Muscle of leg (tissue), 3 donors: ENCODE measurements at regions not wholly inside any gene's neighbourhood (a gene's known extent, or its start where the extent isn't known, plus 50 kb on each side); places are given as distances from the start of the nearest gene placed in this dataset.

Source experiments
- DNase-seq: peaks from one replicate; pipeline ENCODE4 v3.0.0; 2013
- H3K27ac ChIP-seq: one replicate; pipeline ENCODE4 v1.5.1; 2013; ENCODE audit warnings: mild to moderate bottlenecking, low read length, control low read depth
- H3K27me3 ChIP-seq: one replicate; pipeline ENCODE4 v1.6.1; 2013; ENCODE audit warnings: low read length; ENCODE audit not compliant: control insufficient read depth, insufficient read depth
- H3K36me3 ChIP-seq: one replicate; pipeline ENCODE4 v1.6.1; 2013; ENCODE audit warnings: low read length; ENCODE audit not compliant: control insufficient read depth, insufficient read depth
- H3K4me1 ChIP-seq: one replicate; pipeline ENCODE4 v1.6.1; 2013; ENCODE audit warnings: low read length; ENCODE audit not compliant: control insufficient read depth, insufficient read depth
- H3K4me3 ChIP-seq: one replicate; pipeline ENCODE4 v1.5.1; 2013; ENCODE audit warnings: low read length, control low read depth
- H3K9me3 ChIP-seq: replicated peaks from 2 replicates; pipeline ENCODE4 v1.6.1; 2013; ENCODE audit warnings: low read depth, low read length; ENCODE audit not compliant: control insufficient read depth
- WGBS: methylation state at CpG from one replicate; pipeline ENCODE4 v1.1.5; 2013; ENCODE audit warnings: missing lambda C conversion rate; ENCODE audit not compliant: insufficient coverage; 5-methylcytosine and 5-hydroxymethylcytosine counted together

- no peaks in the 10 kb centered on the region for H3K36me3 ChIP-seq
- no CpG with 5 or more reads among the region's 1 CpG for WGBS
Measured at GRCh38 chr1:199545780-199546179, 481.7 kb upstream of the NR5A2 start.

GRCh38 chr1:199546323-199546722 lies 481.2 kb upstream of the NR5A2 start:
- Histone ChIP-seq H3K9me3 (no peaks in the 10 kb centered on the region), H3K36me3 (no peaks in the 10 kb centered on the region), H3K27me3 (no peaks in the 10 kb centered on the region), H3K4me1 (no peaks in the 10 kb centered on the region), H3K27ac (no peak overlapping the region), H3K4me3 (no peak overlapping the region)
- no CpG with 5 or more reads among the region's 2 CpGs for WGBS
- DNase-seq: no peak

More at GRCh38 chr1:199545780-199546179, 481.7 kb upstream of the NR5A2 start:
- no peak for DNase-seq
- H3K27ac ChIP-seq: no peak overlapping the region
- no peak overlapping the region for H3K4me3 ChIP-seq
- H3K9me3 ChIP-seq: no peaks in the 10 kb centered on the region
- H3K27me3 ChIP-seq: no peaks in the 10 kb centered on the region
- no peaks in the 10 kb centered on the region for H3K4me1 ChIP-seq

- WGBS: no CpG with 5 or more reads among the region's 2 CpGs
- DNase-seq: no peak
- H3K9me3 ChIP-seq: no peaks in the 10 kb centered on the region
- no peaks in the 10 kb centered on the region for H3K4me1 ChIP-seq
- H3K27me3 ChIP-seq: no peaks in the 10 kb centered on the region
- no peak overlapping the region for H3K4me3 ChIP-seq
- no peak overlapping the region for H3K27ac ChIP-seq
- H3K36me3 ChIP-seq: no peaks in the 10 kb centered on the region
Measured at GRCh38 chr1:199549421-199549820, 478.1 kb upstream of the NR5A2 start.

- Histone ChIP-seq H3K36me3 (no peaks in the 10 kb centered on the region), H3K27ac (no peak overlapping the region), H3K4me1 (no peaks in the 10 kb centered on the region), H3K4me3 (no peak overlapping the region), H3K9me3 (no peaks in the 10 kb centered on the region), H3K27me3 (no peaks in the 10 kb centered on the region)
- no CpG with 5 or more reads among the region's 4 CpGs for WGBS
- DNase-seq: peak; percentile 71
Measured at GRCh38 chr1:199550199-199551065, 477.1 kb upstream of the NR5A2 start.

- H3K27ac ChIP-seq: no peak overlapping the region
- no peaks in the 10 kb centered on the region for H3K4me1 ChIP-seq
- peak; percentile 84 for DNase-seq
- H3K9me3 ChIP-seq: no peaks in the 10 kb centered on the region
- no CpG with 5 or more reads among the region's 4 CpGs for WGBS
- H3K36me3 ChIP-seq: no peaks in the 10 kb centered on the region
- H3K27me3 ChIP-seq: no peaks in the 10 kb centered on the region
- H3K4me3 ChIP-seq: no peak overlapping the region
Measured at GRCh38 chr1:199551967-199552565, 475.4 kb upstream of the NR5A2 start.

GRCh38 chr1:199553104-199553503 lies 474.4 kb upstream of the NR5A2 start:
- Histone ChIP-seq H3K27me3 (no peaks in the 10 kb centered on the region), H3K4me1 (no peaks in the 10 kb centered on the region), H3K4me3 (no peak overlapping the region), H3K27ac (no peak overlapping the region), H3K36me3 (no peaks in the 10 kb centered on the region), H3K9me3 (no peaks in the 10 kb centered on the region)
- DNase-seq: peak; percentile 18
- WGBS: no CpG with 5 or more reads among the region's 1 CpG

GRCh38 chr1:199561334-199561733 lies 466.2 kb upstream of the NR5A2 start:
- H3K27ac ChIP-seq: no peak overlapping the region
- H3K9me3 ChIP-seq: no peaks in the 10 kb centered on the region
- no peaks in the 10 kb centered on the region for H3K27me3 ChIP-seq
- no peaks in the 10 kb centered on the region for H3K4me1 ChIP-seq
- no peaks in the 10 kb centered on the region for H3K36me3 ChIP-seq
- H3K4me3 ChIP-seq: no peak overlapping the region
- 85% methylated on average over 1 of the region's 2 CpGs for whole genome bisulfite sequencing
- DNase-seq: no peak

- Histone ChIP-seq H3K27ac (peak overlapping the region; percentile 26), H3K9me3 (no peaks in the 10 kb centered on the region), H3K36me3 (no peaks in the 10 kb centered on the region), H3K4me1 (no peaks in the 10 kb centered on the region), H3K27me3 (no peaks in the 10 kb centered on the region), H3K4me3 (no peak overlapping the region)
- DNase-seq: peak; percentile 23
- WGBS: no CpG with 5 or more reads among the region's 5 CpGs
Measured at GRCh38 chr1:199573047-199573446, 454.5 kb upstream of the NR5A2 start.

- Histone ChIP-seq H3K27ac (no peak overlapping the region), H3K27me3 (no peaks in the 10 kb centered on the region), H3K9me3 (no peaks in the 10 kb centered on the region), H3K36me3 (no peaks in the 10 kb centered on the region), H3K4me3 (no peak overlapping the region), H3K4me1 (no peaks in the 10 kb centered on the region)
- 83% methylated on average over 2 of the region's 2 CpGs for WGBS
- DNase-seq: no peak
Measured at GRCh38 chr1:199574950-199575349, 452.6 kb upstream of the NR5A2 start.

- Histone ChIP-seq H3K27ac (no peak overlapping the region), H3K4me1 (no peaks in the 10 kb centered on the region), H3K36me3 (no peaks in the 10 kb centered on the region), H3K9me3 (no peaks in the 10 kb centered on the region), H3K27me3 (no peaks in the 10 kb centered on the region), H3K4me3 (no peak overlapping the region)
- 100% methylated on average over 1 of the region's 3 CpGs for WGBS
- DNase-seq: no peak
Measured at GRCh38 chr1:199580300-199580699, 447.2 kb upstream of the NR5A2 start.
